ENCODE measurements at regions not wholly inside any gene's neighbourhood (a gene's known extent, or its start where the extent isn't known, plus 50 kb on each side); places are given as distances from the start of the nearest gene placed in this dataset.

DNA sequence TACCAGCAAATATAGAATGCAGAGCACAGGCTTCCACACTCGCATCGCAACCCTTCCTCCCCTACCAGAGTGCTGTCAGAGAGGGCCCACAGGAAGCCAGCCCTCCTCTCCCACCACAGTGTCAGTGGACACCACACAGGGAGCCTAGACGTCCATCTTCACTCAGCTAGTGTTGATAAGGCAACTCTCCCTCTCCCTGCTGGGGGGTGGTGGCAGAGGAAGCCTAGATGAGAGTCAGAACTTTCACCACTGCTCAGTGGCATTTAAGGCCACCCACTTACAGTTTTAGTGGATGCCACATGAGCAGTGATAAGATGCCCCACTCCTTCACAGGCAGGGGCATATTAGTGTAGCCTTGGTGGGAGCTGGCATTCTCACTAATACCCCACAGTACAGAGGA lies 109.8 kb upstream of the UBE3A start:
- TF ChIP-seq EZH2phosphoT487 (IDR thresholded peaks at IDR 0.05; ENCODE audit: borderline replicate concordance), result no peak
- TF ChIP-seq, protein P1, sequence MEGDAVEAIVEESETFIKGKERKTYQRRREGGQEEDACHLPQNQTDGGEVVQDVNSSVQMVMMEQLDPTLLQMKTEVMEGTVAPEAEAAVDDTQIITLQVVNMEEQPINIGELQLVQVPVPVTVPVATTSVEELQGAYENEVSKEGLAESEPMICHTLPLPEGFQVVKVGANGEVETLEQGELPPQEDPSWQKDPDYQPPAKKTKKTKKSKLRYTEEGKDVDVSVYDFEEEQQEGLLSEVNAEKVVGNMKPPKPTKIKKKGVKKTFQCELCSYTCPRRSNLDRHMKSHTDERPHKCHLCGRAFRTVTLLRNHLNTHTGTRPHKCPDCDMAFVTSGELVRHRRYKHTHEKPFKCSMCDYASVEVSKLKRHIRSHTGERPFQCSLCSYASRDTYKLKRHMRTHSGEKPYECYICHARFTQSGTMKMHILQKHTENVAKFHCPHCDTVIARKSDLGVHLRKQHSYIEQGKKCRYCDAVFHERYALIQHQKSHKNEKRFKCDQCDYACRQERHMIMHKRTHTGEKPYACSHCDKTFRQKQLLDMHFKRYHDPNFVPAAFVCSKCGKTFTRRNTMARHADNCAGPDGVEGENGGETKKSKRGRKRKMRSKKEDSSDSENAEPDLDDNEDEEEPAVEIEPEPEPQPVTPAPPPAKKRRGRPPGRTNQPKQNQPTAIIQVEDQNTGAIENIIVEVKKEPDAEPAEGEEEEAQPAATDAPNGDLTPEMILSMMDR (conservative IDR thresholded peaks at IDR 0.05; ENCODE audit: low read length), result no peak

All from Loucy (cell line).